NB4 (cell line): ENCODE measurements at regions not wholly inside any gene's neighbourhood (a gene's known extent, or its start where the extent isn't known, plus 50 kb on each side); places are given as distances from the start of the nearest gene placed in this dataset.

Experiments
- MYC ChIP-seq: IDR thresholded peaks from 2 replicates; pipeline ENCODE4 v1.6.1; 2011; ENCODE audit warnings: low read depth, low read length
- POLR2A ChIP-seq: IDR thresholded peaks from 2 replicates; pipeline ENCODE4 v1.6.1; 2011; ENCODE audit warnings: mild to moderate bottlenecking; ENCODE audit not compliant: insufficient read length; ENCODE audit errors: extremely low read depth
- TF ChIP-seq, protein P1 (sequence below): IDR thresholded peaks from one replicate; pipeline ENCODE4 v1.5.1; 2012; ENCODE audit warnings: low read depth, low read length
- TF ChIP-seq, protein P2 (sequence below): IDR thresholded peaks from 2 replicates; pipeline ENCODE4 v1.6.1; 2011; ENCODE audit warnings: low read depth, low read length

DNA sequence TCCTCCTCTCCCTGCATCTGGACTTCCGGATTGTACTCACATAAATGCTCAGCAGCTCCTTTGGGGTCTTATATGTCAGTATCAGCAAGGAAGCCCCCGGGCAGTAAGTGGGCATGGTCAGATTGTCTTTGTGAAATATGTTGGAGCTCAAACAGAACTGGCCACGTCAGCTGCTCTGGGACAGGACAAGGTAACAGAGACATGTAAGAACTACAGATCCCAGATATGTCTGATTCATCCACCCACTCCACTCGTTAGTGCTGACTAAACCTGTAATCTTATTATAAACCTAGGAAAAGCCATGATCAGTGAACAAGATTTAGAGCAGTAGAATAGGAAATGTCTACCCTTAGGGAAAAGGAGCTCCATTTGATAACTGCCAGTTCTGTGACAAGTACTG lies 561.8 kb downstream of the CETN3 start:
- TF ChIP-seq, protein P1, sequence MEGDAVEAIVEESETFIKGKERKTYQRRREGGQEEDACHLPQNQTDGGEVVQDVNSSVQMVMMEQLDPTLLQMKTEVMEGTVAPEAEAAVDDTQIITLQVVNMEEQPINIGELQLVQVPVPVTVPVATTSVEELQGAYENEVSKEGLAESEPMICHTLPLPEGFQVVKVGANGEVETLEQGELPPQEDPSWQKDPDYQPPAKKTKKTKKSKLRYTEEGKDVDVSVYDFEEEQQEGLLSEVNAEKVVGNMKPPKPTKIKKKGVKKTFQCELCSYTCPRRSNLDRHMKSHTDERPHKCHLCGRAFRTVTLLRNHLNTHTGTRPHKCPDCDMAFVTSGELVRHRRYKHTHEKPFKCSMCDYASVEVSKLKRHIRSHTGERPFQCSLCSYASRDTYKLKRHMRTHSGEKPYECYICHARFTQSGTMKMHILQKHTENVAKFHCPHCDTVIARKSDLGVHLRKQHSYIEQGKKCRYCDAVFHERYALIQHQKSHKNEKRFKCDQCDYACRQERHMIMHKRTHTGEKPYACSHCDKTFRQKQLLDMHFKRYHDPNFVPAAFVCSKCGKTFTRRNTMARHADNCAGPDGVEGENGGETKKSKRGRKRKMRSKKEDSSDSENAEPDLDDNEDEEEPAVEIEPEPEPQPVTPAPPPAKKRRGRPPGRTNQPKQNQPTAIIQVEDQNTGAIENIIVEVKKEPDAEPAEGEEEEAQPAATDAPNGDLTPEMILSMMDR: no peak
- TF ChIP-seq, protein P2, sequence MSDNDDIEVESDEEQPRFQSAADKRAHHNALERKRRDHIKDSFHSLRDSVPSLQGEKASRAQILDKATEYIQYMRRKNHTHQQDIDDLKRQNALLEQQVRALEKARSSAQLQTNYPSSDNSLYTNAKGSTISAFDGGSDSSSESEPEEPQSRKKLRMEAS: no peak
- TF ChIP-seq POLR2A (no peak), MYC (no peak)
